Progenitor cell of endocrine pancreas (in vitro differentiated cells): ENCODE measurements at regions not wholly inside any gene's neighbourhood (a gene's known extent, or its start where the extent isn't known, plus 50 kb on each side); places are given as distances from the start of the nearest gene placed in this dataset.
A peak's percentile ranks its signal among the peaks of the same experiment; 100 is the strongest.

Source experiments
- DNase-seq: peaks from one replicate; pipeline ENCODE4 v3.0.0; 2021; ENCODE audit warnings: low spot score; ENCODE audit not compliant: unreplicated experiment
- H3K27ac Mint-ChIP-seq: 2 replicates; pipeline ENCODE4 v1.8.0; 2021; ENCODE audit warnings: mild to moderate bottlenecking, moderate library complexity, mixed read lengths
- H3K27me3 Mint-ChIP-seq: 2 replicates; pipeline ENCODE4 v1.8.0; 2021; ENCODE audit warnings: mixed read lengths
- H3K36me3 Mint-ChIP-seq: 2 replicates; pipeline ENCODE4 v1.8.0; 2022; ENCODE audit warnings: mixed read lengths; ENCODE audit not compliant: insufficient read depth
- H3K4me1 Mint-ChIP-seq: 2 replicates; pipeline ENCODE4 v1.8.0; 2021; ENCODE audit warnings: low read depth, mixed read lengths
- H3K4me3 Mint-ChIP-seq: 2 replicates; pipeline ENCODE4 v1.8.0; 2021; ENCODE audit warnings: low read depth, mild to moderate bottlenecking, moderate library complexity, mixed read lengths
- H3K9me3 Mint-ChIP-seq: 2 replicates; pipeline ENCODE4 v1.8.0; 2021; ENCODE audit warnings: low read depth, mixed read lengths
- CTCF ChIP-seq: fragments of 200-600 bp; sonication (generic); IDR thresholded peaks from one replicate; pipeline ENCODE4 v1.5.0; 2021; ENCODE audit warnings: antibody characterized with exemption, mild to moderate bottlenecking; ENCODE audit not compliant: unreplicated experiment

GRCh38 chr4:138105331-138105730 is 136.8 kb downstream of the SLC7A11 start:
- H3K27ac Mint-ChIP-seq, result peak overlapping the region; percentile 33

GRCh38 chr4:138104284-138104680 is 137.9 kb downstream of the SLC7A11 start:
- Mint-ChIP-seq H3K36me3 (peaks cover 2% of the 10 kb centered on the region), H3K4me1 (peaks cover 22% of the 10 kb centered on the region), H3K27ac (peak overlapping the region; percentile 91), H3K4me3 (peak overlapping the region; percentile 7), H3K9me3 (peaks cover 7% of the 10 kb centered on the region), H3K27me3 (no peaks in the 10 kb centered on the region)
- no peak for DNase-seq
- no peak for TF ChIP-seq CTCF

More at GRCh38 chr4:138105331-138105730, 136.8 kb downstream of the SLC7A11 start:
- DNase-seq, result no peak
- no peak for TF ChIP-seq CTCF
- Mint-ChIP-seq H3K4me1 (peaks cover 21% of the 10 kb centered on the region), H3K36me3 (peaks cover 2% of the 10 kb centered on the region), H3K4me3 (no peak overlapping the region), H3K27me3 (no peaks in the 10 kb centered on the region), H3K9me3 (peaks cover 7% of the 10 kb centered on the region)

- peak overlapping the region; percentile 91 for H3K27ac Mint-ChIP-seq
- peaks cover 22% of the 10 kb centered on the region for H3K4me1 Mint-ChIP-seq
- peak overlapping the region; percentile 7 for H3K4me3 Mint-ChIP-seq
- TF ChIP-seq CTCF, result no peak
- peaks cover 2% of the 10 kb centered on the region for H3K36me3 Mint-ChIP-seq
- H3K9me3 Mint-ChIP-seq, result peaks cover 6% of the 10 kb centered on the region
- H3K27me3 Mint-ChIP-seq, result no peaks in the 10 kb centered on the region
- no peak for DNase-seq
Observed at GRCh38 chr4:138103597-138104283, 138.4 kb downstream of the SLC7A11 start.

- Mint-ChIP-seq H3K27ac (no peak overlapping the region), H3K36me3 (no peaks in the 10 kb centered on the region), H3K9me3 (no peaks in the 10 kb centered on the region), H3K27me3 (no peaks in the 10 kb centered on the region), H3K4me3 (no peak overlapping the region), H3K4me1 (peaks cover 35% of the 10 kb centered on the region)
- no peak for DNase-seq
- no peak for TF ChIP-seq CTCF
Observed at GRCh38 chr4:138099385-138099784, 142.8 kb downstream of the SLC7A11 start.

- peaks cover 30% of the 10 kb centered on the region for H3K4me1 Mint-ChIP-seq
- no peak for TF ChIP-seq CTCF
- no peaks in the 10 kb centered on the region for H3K36me3 Mint-ChIP-seq
- DNase-seq, result no peak
- peaks cover 2% of the 10 kb centered on the region for H3K9me3 Mint-ChIP-seq
- H3K4me3 Mint-ChIP-seq, result no peak overlapping the region
- peak overlapping the region; percentile 26 for H3K27ac Mint-ChIP-seq
- H3K27me3 Mint-ChIP-seq, result no peaks in the 10 kb centered on the region
Observed at GRCh38 chr4:138097912-138098600, 144.1 kb downstream of the SLC7A11 start.
